Thymus (tissue), 11 donors: ENCODE measurements at regions not wholly inside any gene's neighbourhood (a gene's known extent, or its start where the extent isn't known, plus 50 kb on each side); places are given as distances from the start of the nearest gene placed in this dataset.

ENCODE experiments used
- DNase-seq, 9 donors: peaks; one replicate each; pipeline ENCODE4 v3.0.0-alpha.2; 2013; ENCODE audit warnings: low spot score in 9 of 9, low read depth in 6 of 9, missing footprints in 1 of 9
- H3K27ac ChIP-seq, 2 donors: one replicate each; pipeline ENCODE4 v1.5.1; 2013; ENCODE audit warnings: control low read depth in 1 of 2, low read depth in 1 of 2, low read length in 1 of 2, mild to moderate bottlenecking in 1 of 2, moderate library complexity in 1 of 2
- H3K27me3 ChIP-seq, 2 donors: one replicate each; pipeline ENCODE4 v1.5.1; 2013; ENCODE audit warnings: low read length in 1 of 2; ENCODE audit not compliant: control insufficient read depth in 2 of 2, insufficient read depth in 1 of 2
- H3K36me3 ChIP-seq, 2 donors: one replicate each; pipeline ENCODE4 v1.5.1; 2013; ENCODE audit warnings: low read length in 1 of 2, mild to moderate bottlenecking in 1 of 2, moderate library complexity in 1 of 2; ENCODE audit not compliant: control insufficient read depth in 2 of 2, insufficient read depth in 2 of 2
- H3K4me1 ChIP-seq, 2 donors: one replicate each; pipeline ENCODE4 v1.5.1; 2013; ENCODE audit warnings: low read length in 2 of 2; ENCODE audit not compliant: control insufficient read depth in 2 of 2, insufficient read depth in 2 of 2
- H3K4me3 ChIP-seq, 2 donors: one replicate each; pipeline ENCODE4 v1.5.1; 2013; ENCODE audit warnings: low read length in 2 of 2, control low read depth in 1 of 2, mild to moderate bottlenecking in 1 of 2
- H3K9me3 ChIP-seq, 2 donors: one replicate each; pipeline ENCODE4 v1.5.1; 2013; ENCODE audit warnings: low read length in 1 of 2, mild to moderate bottlenecking in 1 of 2; ENCODE audit not compliant: control insufficient read depth in 2 of 2, insufficient read depth in 1 of 2
- WGBS: extraction: QIAGEN DNeasy Blood & Tissue Kit; methylation state at CpG from one replicate; pipeline ENCODE4 v1.1.7; 2013; 5-methylcytosine and 5-hydroxymethylcytosine counted together
- donor health status: healthy.

DNA sequence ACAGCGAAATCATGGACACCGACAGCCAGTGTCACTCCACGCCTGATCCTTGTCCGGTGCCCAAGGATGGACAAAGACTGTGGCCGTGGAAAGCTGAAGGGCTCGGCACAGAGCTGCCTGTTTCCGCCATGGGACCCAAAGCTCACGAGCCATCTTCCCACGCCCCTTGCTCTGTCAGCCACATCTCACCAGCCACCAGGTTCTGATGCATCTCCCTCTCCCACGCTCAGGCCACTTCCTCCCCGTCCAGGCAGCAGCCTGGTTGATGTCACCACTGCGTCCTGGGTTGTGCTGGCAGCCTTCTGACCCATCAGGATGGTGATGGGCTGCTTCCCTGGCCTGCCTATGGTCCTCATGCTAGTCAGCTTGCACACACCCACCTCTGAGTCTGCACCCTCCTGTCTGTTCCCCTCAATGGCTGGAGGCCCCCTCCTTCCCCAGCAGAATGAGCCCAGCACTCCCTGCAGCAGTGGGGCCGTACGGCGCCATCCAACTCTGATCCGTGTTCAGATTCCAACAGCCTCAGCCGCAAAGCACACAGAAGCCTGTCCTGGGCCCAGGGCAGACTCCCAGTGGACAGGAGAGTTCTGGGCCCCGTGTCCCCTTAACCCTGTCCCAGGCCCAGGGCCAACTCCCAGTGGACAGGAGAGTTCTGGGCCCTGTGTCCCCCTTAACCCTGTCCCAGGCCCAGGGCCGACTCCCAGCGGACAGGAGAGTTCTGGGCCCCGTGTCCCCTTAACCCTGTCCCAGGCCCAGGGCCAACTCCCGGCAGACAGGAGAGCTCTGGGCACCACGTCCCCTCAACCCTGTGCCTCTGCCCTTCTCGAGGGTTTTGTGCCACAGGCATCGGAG is 259.5 kb downstream of the BRD1 start:
- Histone ChIP-seq H3K4me1 (no peaks in the 10 kb centered on the region), H3K27ac (no peak overlapping the region), H3K27me3 (no peaks in the 10 kb centered on the region), H3K9me3 (no peaks in the 10 kb centered on the region), H3K36me3 (no peaks in the 10 kb centered on the region), H3K4me3 (no peak overlapping the region)
- DNase-seq = no peak
- 93% methylated on average over 25 of the region's 25 CpGs for WGBS

DNA sequence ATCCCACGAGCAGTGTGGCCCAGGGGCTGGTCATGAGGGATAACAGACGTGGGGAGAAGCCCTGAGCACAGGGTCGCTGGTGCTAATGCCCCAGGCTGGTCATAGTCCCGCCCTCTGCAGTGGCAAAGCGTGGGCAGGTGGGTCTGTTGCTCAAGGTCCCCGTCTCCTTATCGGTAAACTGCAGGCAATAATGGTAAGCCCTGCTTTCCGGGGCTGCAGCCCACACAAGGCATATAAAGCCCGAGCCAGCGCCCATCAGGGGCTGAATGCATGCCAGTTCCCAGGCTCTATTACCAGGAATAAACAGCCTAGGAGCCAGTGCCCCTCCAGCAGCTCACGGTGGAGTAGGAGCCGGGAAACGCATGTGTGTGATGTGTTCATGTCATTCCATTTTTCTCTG is 261.0 kb downstream of the BRD1 start:
- no peaks in the 10 kb centered on the region for H3K9me3 ChIP-seq
- H3K27me3 ChIP-seq = no peaks in the 10 kb centered on the region
- H3K4me3 ChIP-seq = no peak overlapping the region
- DNase-seq = no peak
- no peaks in the 10 kb centered on the region for H3K36me3 ChIP-seq
- WGBS = 93% methylated on average over 13 of the region's 13 CpGs
- H3K27ac ChIP-seq = no peak overlapping the region
- H3K4me1 ChIP-seq = no peaks in the 10 kb centered on the region

DNA sequence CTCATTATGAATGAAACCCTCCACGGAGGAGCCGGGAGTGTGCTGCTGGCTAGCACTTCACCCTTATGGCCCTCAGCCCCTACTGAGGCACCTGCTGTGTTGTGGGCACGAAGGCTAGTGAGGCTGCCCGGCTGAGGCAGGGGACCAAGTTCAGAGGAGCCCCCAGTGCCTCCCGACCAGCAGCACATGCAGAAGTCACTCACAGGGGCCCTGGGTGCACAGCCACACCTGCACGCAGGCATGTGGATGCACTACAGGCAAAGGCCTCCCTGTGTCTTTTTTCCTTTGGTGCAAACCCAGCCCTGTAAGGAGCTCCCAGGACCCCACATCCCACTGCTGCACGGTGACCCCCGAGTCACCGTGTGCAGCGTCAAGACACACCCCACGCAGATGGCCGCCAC is 261.5 kb downstream of the BRD1 start:
- no peaks in the 10 kb centered on the region for H3K27me3 ChIP-seq
- H3K9me3 ChIP-seq = no peaks in the 10 kb centered on the region
- H3K4me1 ChIP-seq = no peaks in the 10 kb centered on the region
- H3K27ac ChIP-seq = no peak overlapping the region
- 95% methylated on average over 12 of the region's 12 CpGs for WGBS
- H3K36me3 ChIP-seq = no peaks in the 10 kb centered on the region
- H3K4me3 ChIP-seq = no peak overlapping the region
- DNase-seq = no peak

DNA sequence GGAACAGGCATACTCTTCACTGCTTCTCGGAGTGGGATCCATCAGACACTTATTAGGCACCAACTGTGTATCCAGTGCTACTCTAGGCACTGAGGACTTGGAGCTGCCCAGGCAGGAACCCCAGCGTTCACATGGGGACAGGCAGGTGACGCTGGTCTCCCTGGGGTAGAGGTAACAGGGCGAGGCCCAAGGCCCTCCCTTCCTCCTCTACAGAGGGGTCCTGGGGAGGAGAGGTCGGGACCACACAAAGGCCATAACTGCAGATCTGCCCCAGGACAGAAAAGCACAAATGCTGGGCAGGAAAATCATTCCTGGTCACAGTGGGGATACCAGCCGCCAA is 262.2 kb downstream of the BRD1 start:
- H3K27me3 ChIP-seq = no peaks in the 10 kb centered on the region
- no peak overlapping the region for H3K4me3 ChIP-seq
- DNase-seq = no peak
- WGBS = 79% methylated on average over 6 of the region's 6 CpGs
- no peak overlapping the region for H3K27ac ChIP-seq
- no peaks in the 10 kb centered on the region for H3K9me3 ChIP-seq
- no peaks in the 10 kb centered on the region for H3K36me3 ChIP-seq
- no peaks in the 10 kb centered on the region for H3K4me1 ChIP-seq

DNA sequence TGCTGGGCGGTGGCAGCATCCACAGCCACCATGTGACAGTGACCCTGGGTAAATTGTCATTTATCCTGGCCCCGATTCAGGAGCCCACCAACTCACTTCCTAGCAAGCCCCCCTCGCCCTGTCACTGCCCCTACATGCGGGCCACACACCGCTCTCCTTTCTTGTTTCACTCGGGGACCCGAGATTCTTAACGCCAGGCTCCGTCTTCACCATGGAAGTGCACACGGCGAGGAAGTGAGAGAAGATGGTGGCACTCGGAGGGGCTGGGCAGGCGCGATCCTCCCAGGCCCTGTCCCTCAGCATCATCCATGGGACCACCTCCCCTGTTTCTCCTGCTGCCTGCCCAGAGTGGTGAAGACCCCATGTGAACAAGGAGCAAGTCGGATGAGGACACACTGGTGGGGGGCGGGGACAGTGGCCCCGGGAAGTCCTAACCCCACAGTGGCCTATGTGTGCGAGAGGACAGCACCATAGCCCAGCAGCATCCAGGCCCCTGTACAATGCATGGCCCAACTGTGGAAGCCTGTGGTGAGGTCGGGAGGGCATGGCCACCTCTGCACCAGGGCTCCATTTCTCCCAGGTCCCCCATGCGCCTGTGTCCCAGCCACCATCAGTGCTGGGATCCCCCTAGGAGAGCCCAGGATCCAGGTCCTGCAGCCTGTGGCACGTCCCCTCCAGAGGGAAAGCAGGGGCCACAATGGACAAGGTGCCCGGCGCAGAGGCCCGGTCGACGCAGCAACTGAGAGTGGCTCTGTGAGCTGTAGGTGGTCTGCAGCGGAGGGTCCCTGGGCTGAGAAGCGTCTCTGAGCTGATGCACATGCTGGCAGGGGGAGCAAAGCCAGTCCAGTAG is 262.8 kb downstream of the BRD1 start:
- WGBS = 98% methylated on average over 28 of the region's 28 CpGs
- Histone ChIP-seq H3K36me3 (no peaks in the 10 kb centered on the region), H3K27me3 (no peaks in the 10 kb centered on the region), H3K27ac (no peak overlapping the region), H3K4me3 (no peak overlapping the region), H3K9me3 (no peaks in the 10 kb centered on the region), H3K4me1 (no peaks in the 10 kb centered on the region)
- DNase-seq = no peak

DNA sequence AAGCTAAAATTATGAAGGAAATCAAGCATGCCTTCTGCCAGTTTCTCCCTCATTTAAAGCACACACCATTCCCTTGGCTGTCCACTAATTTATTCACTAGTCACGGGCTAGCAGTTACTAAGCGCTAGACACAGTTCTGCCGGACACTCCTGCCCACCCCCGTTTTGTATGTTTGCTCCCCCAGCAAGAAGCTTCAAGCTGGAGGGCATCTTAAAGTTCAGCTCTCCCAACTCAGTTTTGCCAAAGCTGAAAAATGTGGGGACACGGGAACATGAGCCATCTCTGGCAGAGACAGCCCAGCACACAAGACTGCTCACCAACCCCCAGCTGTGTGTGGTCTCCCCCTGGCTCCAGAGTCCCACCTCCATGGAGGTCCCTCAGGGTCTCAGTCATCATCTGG is 263.6 kb downstream of the BRD1 start:
- WGBS = 97% methylated on average over 5 of the region's 5 CpGs
- no peak overlapping the region for H3K27ac ChIP-seq
- no peaks in the 10 kb centered on the region for H3K36me3 ChIP-seq
- no peak for DNase-seq
- H3K27me3 ChIP-seq = no peaks in the 10 kb centered on the region
- no peak overlapping the region for H3K4me3 ChIP-seq
- no peaks in the 10 kb centered on the region for H3K9me3 ChIP-seq
- H3K4me1 ChIP-seq = no peaks in the 10 kb centered on the region

DNA sequence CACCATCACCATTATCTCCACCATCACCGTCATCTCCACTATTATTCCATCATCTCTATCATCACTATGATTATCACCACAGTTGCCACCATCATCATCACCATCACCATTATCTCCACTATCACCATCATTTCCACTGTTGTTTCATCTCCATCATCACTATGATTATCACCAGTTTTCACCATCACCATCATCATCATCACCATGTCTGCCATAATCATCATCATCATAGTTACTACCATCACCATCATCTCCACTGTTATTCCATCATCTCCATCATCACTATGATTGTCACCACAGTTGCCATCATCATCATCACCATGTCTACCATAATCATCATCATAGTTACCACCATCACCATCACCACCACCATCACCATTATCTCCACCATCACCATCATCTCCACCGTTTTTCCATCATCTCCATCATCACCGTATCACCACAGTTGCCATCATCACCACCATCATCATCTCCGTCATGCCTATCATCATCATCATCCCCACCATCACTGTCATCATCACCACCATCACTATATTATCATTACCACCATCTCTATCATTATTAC is 264.9 kb downstream of the BRD1 start:
- no peak for DNase-seq
- Histone ChIP-seq H3K4me3 (no peak overlapping the region), H3K27ac (no peak overlapping the region), H3K9me3 (no peaks in the 10 kb centered on the region), H3K27me3 (no peaks in the 10 kb centered on the region), H3K4me1 (no peaks in the 10 kb centered on the region), H3K36me3 (no peaks in the 10 kb centered on the region)
- WGBS = 95% methylated on average over 4 of the region's 4 CpGs

DNA sequence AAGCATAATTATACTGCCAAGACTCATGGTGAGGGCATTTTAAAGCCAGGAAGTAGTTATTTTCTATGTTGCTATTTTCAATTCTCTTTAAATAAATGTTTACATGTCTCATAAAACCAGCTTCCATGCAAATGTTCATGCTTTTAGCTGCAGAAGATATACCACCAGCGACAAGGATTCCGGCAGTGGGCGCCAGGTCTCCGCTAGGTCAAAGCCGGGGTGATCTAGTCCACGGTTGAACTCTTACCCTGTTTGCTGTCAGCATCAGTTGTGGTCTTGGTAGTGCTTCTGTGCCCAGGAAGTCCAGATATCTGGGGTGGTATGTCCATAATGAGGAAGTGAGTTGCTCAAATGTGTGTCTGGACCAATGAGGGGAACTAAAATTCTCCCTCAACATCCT is 265.7 kb downstream of the BRD1 start:
- no peak for DNase-seq
- Histone ChIP-seq H3K4me3 (no peak overlapping the region), H3K27ac (no peak overlapping the region), H3K27me3 (no peaks in the 10 kb centered on the region), H3K36me3 (no peaks in the 10 kb centered on the region), H3K4me1 (no peaks in the 10 kb centered on the region), H3K9me3 (no peaks in the 10 kb centered on the region)
- WGBS = 94% methylated on average over 6 of the region's 6 CpGs

DNA sequence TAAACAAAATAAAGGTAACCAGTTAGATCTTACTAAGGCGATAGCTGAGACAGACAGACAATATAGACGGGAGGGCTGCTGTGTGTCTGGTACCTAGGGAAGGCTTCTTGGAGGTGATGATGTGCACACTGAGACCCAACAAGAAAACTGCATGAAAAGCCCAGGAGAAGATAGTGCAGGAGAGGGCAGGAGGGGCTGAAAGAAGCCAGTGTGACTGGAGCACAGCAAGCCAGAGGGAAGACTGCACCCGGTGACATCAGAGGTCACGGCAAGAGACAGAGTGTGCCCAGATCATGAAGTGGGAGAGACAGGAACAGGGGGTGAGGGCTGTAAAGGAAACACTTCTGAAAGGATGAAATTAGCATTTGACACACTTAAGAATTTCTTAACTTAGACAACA is 266.3 kb downstream of the BRD1 start:
- Histone ChIP-seq H3K9me3 (no peaks in the 10 kb centered on the region), H3K36me3 (no peaks in the 10 kb centered on the region), H3K4me3 (no peak overlapping the region), H3K27me3 (no peaks in the 10 kb centered on the region), H3K27ac (no peak overlapping the region), H3K4me1 (no peaks in the 10 kb centered on the region)
- no peak for DNase-seq
- WGBS = 98% methylated on average over 4 of the region's 4 CpGs
